ENCODE measurements at regions not wholly inside any gene's neighbourhood (a gene's known extent, or its start where the extent isn't known, plus 50 kb on each side); places are given as distances from the start of the nearest gene placed in this dataset.

- TF ChIP-seq, protein P1, sequence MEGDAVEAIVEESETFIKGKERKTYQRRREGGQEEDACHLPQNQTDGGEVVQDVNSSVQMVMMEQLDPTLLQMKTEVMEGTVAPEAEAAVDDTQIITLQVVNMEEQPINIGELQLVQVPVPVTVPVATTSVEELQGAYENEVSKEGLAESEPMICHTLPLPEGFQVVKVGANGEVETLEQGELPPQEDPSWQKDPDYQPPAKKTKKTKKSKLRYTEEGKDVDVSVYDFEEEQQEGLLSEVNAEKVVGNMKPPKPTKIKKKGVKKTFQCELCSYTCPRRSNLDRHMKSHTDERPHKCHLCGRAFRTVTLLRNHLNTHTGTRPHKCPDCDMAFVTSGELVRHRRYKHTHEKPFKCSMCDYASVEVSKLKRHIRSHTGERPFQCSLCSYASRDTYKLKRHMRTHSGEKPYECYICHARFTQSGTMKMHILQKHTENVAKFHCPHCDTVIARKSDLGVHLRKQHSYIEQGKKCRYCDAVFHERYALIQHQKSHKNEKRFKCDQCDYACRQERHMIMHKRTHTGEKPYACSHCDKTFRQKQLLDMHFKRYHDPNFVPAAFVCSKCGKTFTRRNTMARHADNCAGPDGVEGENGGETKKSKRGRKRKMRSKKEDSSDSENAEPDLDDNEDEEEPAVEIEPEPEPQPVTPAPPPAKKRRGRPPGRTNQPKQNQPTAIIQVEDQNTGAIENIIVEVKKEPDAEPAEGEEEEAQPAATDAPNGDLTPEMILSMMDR (conservative IDR thresholded peaks at IDR 0.05 in 1 of 2, IDR thresholded peaks at IDR 0.05 in 1 of 2; ENCODE audit: low read depth in 1 of 2, low read length in 2 of 2): no peak
- no peak for TF ChIP-seq EZH2 (IDR thresholded peaks at IDR 0.05; ENCODE audit: low read length, missing control alignments)
Measured at GRCh38 chr2:235113854-235114253, 162.0 kb downstream of the SH3BP4 start.

Measured in fibroblast of lung (primary cell).